ENCODE measurements at regions not wholly inside any gene's neighbourhood (a gene's known extent, or its start where the extent isn't known, plus 50 kb on each side); places are given as distances from the start of the nearest gene placed in this dataset.

- Histone ChIP-seq H3K4me3 (no peak overlapping the region), H3K27me3 (no peaks in the 10 kb centered on the region), H3K27ac (no peak overlapping the region), H3K36me3 (no peaks in the 10 kb centered on the region), H3K4me1 (no peaks in the 10 kb centered on the region), H3K9me3 (peaks cover 0 to 28% (median 0%) of the 10 kb centered on the region in 12 donors)
- intact Hi-C loops (cut with DNase I) = no loop called here
- ATAC-seq (no peak), DNase-seq (no peak)
- TF ChIP-seq CTCF (IDR thresholded peaks at IDR 0.05) (no peak), POLR2A (IDR thresholded peaks at IDR 0.05) (no peak)
- WGBS, 4 donors = 69 to 81% (median 74%) methylated on average over 4 of the region's 4 CpGs
Measured at GRCh38 chr16:63689068-63689467, 1432.8 kb downstream of the CDH11 start.

GRCh38 chr16:63684149-63685101, 1437.4 kb downstream of the CDH11 start:
- Histone ChIP-seq H3K4me3 (no peak overlapping the region), H3K27me3 (no peaks in the 10 kb centered on the region), H3K4me1 (no peaks in the 10 kb centered on the region), H3K36me3 (no peaks in the 10 kb centered on the region), H3K27ac (no peak overlapping the region), H3K9me3 (peaks cover 0 to 14% (median 0%) of the 10 kb centered on the region in 12 donors)
- WGBS, 4 donors = 72 to 81% (median 76%) methylated on average over 8 of the region's 8 CpGs
- DNase-seq (no peak), ATAC-seq (peak in 1 of 4 donors; percentile 33)
- TF ChIP-seq POLR2A (IDR thresholded peaks at IDR 0.05) (no peak), CTCF (IDR thresholded peaks at IDR 0.05) (no peak)
- intact Hi-C loops (cut with DNase I) = no loop called here

- H3K36me3 ChIP-seq = no peaks in the 10 kb centered on the region
- no peak for ATAC-seq
- no peak overlapping the region for H3K27ac ChIP-seq
- intact Hi-C loops (cut with DNase I) = no loop called here
- 60 to 68% (median 66%) methylated on average over 3 of the region's 3 CpGs for WGBS, 4 donors
- TF ChIP-seq CTCF (IDR thresholded peaks at IDR 0.05) (no peak), POLR2A (IDR thresholded peaks at IDR 0.05) (no peak)
- DNase-seq = no peak
- no peaks in the 10 kb centered on the region for H3K4me1 ChIP-seq
- no peak overlapping the region for H3K4me3 ChIP-seq
- H3K9me3 ChIP-seq = peaks cover 0 to 14% (median 0%) of the 10 kb centered on the region in 12 donors
- H3K27me3 ChIP-seq = no peaks in the 10 kb centered on the region
Measured at GRCh38 chr16:63682844-63683243, 1439.0 kb downstream of the CDH11 start.

- no peak for TF ChIP-seq POLR2A (IDR thresholded peaks at IDR 0.05)
- TF ChIP-seq CTCF (IDR thresholded peaks at IDR 0.05) = no peak
- Histone ChIP-seq H3K27ac (no peak overlapping the region), H3K4me1 (no peaks in the 10 kb centered on the region), H3K9me3 (peaks cover 0 to 7% (median 0%) of the 10 kb centered on the region in 12 donors), H3K36me3 (no peaks in the 10 kb centered on the region), H3K4me3 (no peak overlapping the region), H3K27me3 (no peaks in the 10 kb centered on the region)
- intact Hi-C loops (cut with DNase I) = no loop called here
- no peak for DNase-seq
- ATAC-seq = no peak
- WGBS, 4 donors = 18 to 35% (median 27%) methylated on average over 2 of the region's 2 CpGs
Measured at GRCh38 chr16:63672493-63672892, 1449.4 kb downstream of the CDH11 start.
